ENCODE measurements at regions not wholly inside any gene's neighbourhood (a gene's known extent, or its start where the extent isn't known, plus 50 kb on each side); places are given as distances from the start of the nearest gene placed in this dataset.
"Not testable (repeated sequence)": the region's sequence is repeated elsewhere in the genome, so short reads cannot be mapped to it uniquely, and the experiment has no call there.

DNA sequence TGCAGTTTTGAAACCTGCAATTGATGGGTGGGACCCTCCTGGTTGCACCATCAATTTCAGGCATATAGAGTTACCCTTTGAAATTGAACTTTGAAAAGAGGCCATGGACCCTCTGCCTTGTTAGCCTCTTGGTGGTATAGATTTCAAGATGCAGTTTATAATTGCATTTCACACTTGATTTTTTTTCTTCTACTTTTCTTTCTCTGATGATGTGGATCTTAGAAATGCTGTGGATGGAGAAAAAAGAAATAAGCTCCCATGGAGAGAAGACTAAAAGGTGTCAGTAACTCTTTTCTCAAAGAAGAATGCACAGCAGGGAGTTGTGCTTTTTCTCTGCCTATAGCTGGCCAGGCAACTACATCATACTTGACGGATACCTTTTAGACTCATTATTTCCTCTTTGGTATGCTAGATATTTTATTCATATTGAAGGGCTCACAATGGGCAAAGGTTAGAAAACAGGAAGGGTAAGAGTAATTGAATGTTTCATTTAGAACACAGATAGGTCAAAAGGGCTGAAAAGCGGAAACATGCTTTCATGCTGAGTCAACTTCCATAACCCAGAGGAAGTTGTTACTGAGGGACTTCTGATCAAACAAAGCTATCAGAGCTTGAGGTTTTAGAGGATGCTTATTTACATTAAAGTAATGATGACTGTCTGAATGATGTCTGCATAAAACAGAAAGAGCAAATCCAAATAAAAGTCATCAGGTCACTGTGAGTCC lies 773.2 kb upstream of the LRRN3 start:
- DNase-seq (ENCODE audit: low read depth), result no peak
- TF ChIP-seq, protein P1, sequence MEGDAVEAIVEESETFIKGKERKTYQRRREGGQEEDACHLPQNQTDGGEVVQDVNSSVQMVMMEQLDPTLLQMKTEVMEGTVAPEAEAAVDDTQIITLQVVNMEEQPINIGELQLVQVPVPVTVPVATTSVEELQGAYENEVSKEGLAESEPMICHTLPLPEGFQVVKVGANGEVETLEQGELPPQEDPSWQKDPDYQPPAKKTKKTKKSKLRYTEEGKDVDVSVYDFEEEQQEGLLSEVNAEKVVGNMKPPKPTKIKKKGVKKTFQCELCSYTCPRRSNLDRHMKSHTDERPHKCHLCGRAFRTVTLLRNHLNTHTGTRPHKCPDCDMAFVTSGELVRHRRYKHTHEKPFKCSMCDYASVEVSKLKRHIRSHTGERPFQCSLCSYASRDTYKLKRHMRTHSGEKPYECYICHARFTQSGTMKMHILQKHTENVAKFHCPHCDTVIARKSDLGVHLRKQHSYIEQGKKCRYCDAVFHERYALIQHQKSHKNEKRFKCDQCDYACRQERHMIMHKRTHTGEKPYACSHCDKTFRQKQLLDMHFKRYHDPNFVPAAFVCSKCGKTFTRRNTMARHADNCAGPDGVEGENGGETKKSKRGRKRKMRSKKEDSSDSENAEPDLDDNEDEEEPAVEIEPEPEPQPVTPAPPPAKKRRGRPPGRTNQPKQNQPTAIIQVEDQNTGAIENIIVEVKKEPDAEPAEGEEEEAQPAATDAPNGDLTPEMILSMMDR (conservative IDR thresholded peaks at IDR 0.05; ENCODE audit: low read depth, low read length), result no peak
- H3K4me3 ChIP-seq (ENCODE audit: low read depth, low read length), result no peak overlapping the region

GRCh38 chr7:110320285-110320684 lies 770.6 kb upstream of the LRRN3 start:
- not testable (repeated sequence) for H3K4me3 ChIP-seq (ENCODE audit: low read depth, low read length); DNase-seq (ENCODE audit: low read depth)

DNA sequence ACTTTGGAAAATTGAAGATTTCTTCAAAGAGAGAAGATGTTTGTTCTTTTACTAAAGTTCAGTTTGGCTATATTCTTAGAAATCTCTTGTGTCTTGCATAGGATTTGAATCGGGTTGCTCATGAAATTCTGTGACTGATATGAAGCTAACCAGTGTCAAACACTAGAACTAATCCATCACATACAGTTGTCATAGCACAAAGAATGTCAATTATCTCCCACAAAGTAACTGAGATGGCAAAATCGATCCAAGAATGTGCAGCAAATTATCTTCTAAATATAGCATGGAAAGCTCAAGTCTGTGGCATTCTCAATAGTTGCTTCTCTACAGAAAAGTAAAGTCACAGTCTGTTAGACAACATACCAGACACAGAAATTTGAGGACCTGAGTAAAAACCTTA lies 768.1 kb upstream of the LRRN3 start:
- no peak overlapping the region for H3K4me3 ChIP-seq (ENCODE audit: low read depth, low read length)
- TF ChIP-seq, protein P1 (conservative IDR thresholded peaks at IDR 0.05; ENCODE audit: low read depth, low read length), result no peak
- no peak for DNase-seq (ENCODE audit: low read depth)

DNA sequence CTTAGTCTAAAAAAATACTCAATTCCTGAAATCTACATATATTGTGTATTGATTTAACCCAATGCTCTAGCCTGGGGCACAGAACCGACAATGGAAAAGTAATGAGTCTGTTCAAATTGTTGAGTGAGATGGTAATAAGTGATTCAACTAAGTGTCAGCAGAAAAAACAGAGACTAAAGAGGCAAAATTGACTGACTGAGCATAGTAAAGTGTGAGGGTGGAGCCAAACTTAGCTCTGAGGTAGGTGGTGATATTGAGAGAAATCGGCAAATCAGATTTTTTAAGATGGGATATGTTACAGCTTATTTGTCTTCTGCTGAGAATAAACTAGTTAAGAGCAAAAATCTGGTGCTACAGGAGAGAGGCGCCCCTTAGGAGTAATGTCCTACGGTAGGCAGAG lies 764.0 kb upstream of the LRRN3 start:
- H3K4me3 ChIP-seq (ENCODE audit: low read depth, low read length), result no peak overlapping the region
- no peak for DNase-seq (ENCODE audit: low read depth)
- TF ChIP-seq, protein P1 (conservative IDR thresholded peaks at IDR 0.05; ENCODE audit: low read depth, low read length), result no peak

- no peak overlapping the region for H3K4me3 ChIP-seq (ENCODE audit: low read depth, low read length)
- DNase-seq (ENCODE audit: low read depth), result no peak
- TF ChIP-seq, protein P1 (conservative IDR thresholded peaks at IDR 0.05; ENCODE audit: low read depth, low read length), result no peak
Measured at GRCh38 chr7:110336423-110336822, 754.5 kb upstream of the LRRN3 start.

GRCh38 chr7:110337646-110338045 lies 753.3 kb upstream of the LRRN3 start:
- TF ChIP-seq, protein P1 (conservative IDR thresholded peaks at IDR 0.05; ENCODE audit: low read depth, low read length), result no peak
- no peak overlapping the region for H3K4me3 ChIP-seq (ENCODE audit: low read depth, low read length)
- no peak for DNase-seq (ENCODE audit: low read depth)

GRCh38 chr7:110347081-110347480 lies 743.8 kb upstream of the LRRN3 start:
- no peak overlapping the region for H3K4me3 ChIP-seq (ENCODE audit: low read depth, low read length)
- TF ChIP-seq, protein P1 (conservative IDR thresholded peaks at IDR 0.05; ENCODE audit: low read depth, low read length), result no peak
- no peak for DNase-seq (ENCODE audit: low read depth)
